Stimulated activated CD4-positive, alpha-beta T cell treated with anti-CD3 and anti-CD28 coated beads, Interleukin-1b, Interleukin-23, amount 100 ng/mL, for 1 hour (primary cell): ENCODE measurements at regions not wholly inside any gene's neighbourhood (a gene's known extent, or its start where the extent isn't known, plus 50 kb on each side); places are given as distances from the start of the nearest gene placed in this dataset.

ENCODE experiments used
- DNase-seq, 2 donors: peaks; one replicate each; pipeline ENCODE4 v3.0.0-alpha.2; 2020; ENCODE audit warnings: low read depth in 2 of 2

DNA sequence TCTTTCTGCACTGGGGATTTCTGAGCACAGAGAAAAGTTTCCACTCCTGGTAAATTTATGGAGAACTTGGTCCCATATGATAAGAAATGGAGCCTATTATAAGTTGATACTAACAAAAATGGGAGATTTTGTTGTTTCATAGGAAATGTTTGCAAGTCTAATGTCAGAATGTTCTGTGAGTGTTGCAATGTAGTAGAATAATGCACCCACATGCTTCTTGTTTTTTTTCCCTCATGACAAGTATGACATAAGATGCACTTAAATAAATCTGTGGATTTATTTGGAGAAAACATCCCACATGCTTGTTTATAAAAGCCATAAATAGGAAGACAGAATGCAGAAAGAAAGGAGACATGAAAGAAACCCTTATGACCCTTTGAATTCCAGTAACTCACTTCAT, 50.8 kb upstream of the KCNJ6 start:
- no peak for DNase-seq

DNA sequence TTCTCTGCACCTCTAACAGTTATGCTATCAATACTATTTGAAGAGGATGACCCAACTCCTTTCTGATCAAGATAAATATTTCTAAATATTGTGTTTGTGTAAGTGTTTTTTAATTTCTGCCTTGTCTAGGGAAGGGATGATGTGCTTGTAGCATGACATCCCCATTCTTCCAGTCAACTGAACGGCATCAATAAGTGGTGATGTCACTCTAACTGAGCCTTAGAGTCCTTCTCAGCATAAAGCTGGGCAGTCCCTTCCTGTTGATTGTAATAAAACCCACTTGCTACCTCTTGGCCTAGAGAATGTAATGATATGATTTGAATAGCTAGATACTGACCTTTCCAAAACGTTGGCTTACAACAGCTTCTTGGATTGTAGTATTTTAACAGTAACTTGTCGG, 52.5 kb upstream of the KCNJ6 start:
- DNase-seq: no peak

DNA sequence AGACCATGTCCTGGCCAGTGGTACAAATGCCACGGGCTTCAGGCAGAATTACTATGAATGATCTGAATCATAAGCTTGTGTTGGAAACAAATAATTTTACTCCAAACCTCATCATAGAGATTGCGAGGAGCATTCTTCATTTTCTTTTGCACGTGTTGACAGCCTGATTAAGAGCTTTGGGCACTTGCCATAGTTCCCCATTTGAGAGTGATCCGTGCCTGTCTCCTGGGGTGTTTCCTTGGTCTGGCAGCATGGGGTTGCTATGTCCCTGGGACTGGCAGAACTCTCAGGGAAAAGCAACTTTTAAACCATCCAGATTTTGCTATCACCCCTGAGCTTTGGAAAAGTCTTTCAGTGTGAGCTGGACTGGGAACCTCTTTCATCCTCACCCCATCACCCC, 54.3 kb upstream of the KCNJ6 start:
- DNase-seq: no peak

DNA sequence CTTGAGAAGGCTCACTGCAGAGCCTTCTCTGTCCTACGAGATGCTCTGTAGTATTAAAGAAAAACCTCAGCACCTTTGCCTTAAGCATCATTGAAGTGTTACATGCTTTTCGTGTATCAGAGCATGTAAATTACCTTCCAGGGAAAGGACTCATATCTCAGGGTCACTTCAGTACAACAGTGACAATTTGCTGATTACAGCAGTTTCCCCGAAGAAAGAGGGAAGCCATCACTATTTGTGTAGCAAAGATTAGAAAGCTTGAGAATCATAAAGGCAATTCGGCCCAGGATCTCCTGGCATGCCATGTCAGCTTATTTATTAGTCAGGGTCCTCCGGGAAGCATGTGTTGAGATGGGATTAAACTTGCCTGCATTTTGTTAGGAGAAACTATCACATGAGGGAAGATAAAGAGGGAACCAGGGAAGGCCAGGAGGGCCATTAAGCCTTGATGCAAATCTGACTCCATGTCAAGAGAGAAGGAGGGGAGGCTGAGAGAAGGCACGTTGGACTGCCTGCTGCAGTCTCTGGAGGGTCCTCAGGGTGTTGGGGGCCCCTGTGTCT, 55.2 kb upstream of the KCNJ6 start:
- no peak for DNase-seq

DNA sequence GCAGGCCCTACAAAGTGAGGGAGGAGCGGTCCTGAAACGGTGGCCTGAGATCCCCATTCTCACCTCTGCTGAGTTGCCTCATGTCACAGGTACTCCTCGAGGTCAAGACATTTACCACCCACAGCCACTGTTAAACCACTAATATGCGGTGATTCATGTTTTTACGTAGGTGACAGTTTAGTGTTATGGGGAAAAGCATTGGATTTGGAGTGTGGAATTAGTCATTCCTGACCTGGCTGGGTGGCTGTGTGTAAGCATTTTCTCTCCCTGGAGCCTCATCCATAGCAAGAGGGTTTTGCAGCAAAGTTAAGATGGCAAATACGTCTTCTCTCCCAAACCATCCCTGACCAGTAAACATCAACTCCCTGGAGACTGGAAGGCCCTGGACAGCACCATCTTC, 57.8 kb upstream of the KCNJ6 start:
- DNase-seq: no peak

DNA sequence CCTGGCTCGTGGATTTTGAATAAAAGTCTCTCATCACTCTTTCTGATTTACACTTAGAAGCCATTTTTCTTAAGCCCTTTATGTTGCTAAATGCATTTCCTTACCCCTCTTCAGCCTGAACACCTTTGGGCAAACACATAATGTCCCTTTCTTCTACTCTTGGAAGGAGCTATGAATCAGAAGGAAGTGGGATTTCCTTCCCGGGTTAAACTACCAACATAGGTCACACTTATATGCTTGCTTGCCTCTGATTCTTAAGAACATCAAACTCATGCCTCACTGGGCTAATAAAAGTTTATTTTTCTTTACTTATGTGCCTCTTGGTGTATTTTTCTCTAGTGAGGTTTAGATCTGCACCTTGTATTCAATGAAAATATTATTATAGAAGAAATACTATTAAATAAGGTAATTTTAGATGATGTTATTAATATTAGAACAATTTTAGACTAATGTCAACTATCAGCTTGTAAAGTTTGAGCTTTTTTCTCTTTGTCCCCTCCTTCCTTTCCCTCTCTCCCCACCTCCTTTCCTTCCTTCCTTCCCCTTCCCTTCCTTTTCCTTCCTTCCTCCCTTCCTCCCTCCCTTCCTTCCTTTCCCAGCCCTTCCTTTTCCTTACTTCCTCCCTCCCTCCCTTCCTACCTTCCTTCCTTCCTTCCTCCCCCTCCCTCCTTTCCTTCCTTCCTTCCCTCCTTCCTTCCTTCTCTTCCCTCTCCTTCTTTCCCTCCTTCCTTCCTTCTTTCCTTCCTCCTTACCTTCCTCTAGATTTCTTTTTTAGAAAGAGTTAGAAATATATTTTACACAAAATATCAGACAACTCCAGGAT, 66.5 kb upstream of the KCNJ6 start:
- DNase-seq: no peak

DNA sequence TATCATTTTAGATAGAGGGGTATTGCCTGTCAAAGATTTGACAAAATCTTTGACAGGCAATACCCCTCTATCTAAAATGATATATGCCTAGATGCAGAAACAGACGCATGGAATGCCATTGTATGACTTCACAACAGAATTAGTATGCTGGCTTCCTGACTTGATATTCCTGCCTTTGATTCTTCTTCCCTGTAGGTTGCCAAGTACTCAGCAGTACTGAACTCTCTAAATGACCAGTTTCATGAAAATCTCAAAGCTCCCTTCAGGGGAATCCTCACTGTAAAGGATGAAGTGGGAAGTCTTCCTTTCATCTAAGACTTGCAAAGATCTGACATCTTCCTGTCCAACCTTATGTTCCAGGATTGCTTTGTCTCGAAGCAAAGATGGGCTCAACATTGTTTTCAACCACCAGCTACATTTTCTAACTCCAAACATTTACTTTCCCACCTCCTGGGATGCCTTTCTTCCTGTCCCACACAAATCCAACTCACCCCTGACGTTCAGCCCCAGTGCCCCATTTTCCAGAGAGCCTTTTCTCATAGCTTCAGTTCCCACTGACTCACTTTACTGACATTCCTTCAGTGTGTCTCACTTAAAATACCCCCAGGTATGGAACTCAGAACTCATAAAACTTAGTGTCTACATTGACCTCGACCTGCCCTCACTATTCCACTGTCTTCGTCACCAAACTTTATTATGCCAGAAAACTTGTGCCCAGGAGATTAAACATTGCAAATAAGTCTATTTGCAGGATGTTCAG, 67.3 kb upstream of the KCNJ6 start:
- DNase-seq: no peak

DNA sequence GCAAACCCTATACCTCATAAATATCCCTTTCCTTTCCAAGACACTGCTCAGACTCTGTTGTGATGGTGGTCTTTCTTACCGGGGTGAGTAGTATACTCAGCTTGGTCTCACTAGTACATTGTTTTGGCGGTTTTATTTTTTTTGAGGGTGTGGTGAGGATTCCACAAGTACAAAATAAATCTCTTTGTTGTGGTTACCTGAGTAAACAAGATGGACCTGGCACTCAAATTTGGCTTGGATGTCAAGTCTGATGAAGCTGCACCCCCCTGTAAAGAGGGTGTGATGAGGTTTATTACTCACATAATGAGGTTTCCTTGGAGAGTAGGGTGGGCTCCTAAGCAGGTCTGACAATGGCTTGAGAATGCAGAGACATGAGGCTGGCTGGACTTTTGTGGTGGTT, 68.2 kb upstream of the KCNJ6 start:
- no peak for DNase-seq

DNA sequence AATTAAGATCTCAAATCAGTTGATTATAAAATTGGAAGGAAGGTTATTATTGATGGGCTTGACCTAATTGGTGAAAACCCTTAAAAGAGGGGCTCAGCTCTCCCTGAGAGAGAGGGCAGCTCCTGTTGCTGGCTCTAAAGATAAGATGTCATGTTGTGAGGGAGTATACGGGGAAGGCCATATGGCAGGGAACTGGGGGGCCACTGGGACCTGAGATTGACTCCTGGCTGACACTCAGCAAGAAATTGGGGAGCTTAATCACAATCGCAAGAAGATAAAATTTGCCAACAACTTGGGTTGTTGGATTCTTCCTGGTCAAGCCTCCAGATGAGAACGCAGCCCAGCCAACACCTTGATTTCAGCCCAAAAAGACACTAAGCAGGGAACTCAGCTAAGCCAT, 69.7 kb upstream of the KCNJ6 start:
- no peak for DNase-seq

DNA sequence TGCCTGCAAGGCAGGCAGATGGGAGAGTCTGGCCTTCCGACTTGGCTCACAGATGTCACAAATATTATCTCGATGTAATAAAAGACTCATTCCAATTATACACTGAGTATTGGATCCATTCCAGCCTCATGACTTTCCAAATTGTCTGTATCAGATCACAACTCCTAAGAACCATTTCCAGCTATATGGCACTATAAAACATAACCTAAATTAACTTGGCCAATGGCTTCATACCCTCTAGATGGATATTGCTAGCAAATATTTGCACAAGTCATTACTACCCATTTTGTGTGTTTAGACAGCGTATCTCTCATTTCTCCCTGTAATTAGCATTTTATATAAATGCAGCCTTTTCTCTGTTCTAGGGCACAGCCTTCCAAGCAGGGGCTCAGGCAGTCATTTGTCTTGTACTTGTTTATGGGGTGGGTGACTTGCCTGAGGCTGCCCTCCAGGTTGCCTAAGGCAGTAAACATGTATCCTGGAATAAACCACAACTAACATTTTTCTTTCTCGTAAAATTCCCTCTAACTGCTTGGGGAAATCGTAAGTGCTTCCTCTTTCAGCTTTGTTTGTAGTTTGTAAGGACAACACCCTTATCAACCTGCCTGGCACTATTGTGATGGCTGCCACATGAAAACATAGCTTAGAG, 70.6 kb upstream of the KCNJ6 start:
- no peak for DNase-seq

DNA sequence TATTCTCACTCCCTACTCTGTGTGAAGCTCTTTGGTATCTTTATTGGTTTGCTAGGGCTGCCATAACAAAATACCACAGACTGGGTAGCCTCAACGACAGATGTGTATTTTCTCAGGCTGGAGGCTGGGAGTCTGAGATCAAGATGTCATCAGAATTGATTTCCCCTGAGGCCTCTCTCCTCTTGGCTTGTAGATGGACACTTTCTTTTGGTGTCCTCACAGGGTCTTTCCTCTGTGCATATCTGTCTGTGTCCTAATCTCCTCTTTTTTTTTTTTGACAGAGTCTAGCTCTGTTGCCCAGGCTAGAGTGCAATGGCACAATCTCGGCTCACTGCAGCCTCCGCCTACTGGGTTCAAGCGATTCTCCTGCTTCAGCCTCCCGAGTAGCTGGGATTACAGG, 71.4 kb upstream of the KCNJ6 start:
- DNase-seq: no peak

DNA sequence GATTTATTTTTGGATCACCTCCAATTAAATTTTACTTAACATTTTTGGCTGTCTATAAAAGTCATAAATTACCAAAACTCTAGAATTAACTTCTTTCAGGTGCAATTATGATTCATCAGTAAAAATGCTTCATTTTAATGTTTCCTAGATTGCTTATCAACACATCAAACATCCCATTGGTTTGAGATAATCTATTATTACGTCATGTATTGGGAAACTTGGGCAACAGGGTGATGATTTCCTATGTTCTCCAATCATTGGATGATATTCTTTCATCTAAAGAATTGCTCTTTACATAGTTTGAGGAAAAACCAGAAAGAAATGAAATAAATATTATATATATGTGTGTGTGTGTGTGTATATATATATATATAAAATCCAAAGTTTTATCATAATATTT, 76.8 kb upstream of the KCNJ6 start:
- no peak for DNase-seq

DNA sequence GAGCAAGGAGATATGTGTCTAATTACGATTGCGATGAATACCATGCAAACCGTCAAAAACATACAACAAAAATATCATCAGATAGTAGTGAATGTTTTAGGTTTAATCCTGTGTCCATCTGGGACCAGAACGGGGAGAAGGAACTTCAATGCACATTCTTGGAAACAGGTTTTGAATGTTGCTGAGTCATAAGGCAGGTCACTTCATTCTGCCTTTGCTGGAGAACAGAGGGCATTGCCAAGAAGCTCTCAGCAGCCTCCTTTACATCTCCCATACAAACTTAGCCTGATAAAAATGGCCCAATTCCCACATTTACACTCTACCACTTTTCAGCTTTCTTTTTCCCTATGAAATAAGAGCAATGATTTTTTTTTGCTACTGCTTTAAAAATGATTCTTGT, 78.0 kb upstream of the KCNJ6 start:
- no peak for DNase-seq

DNA sequence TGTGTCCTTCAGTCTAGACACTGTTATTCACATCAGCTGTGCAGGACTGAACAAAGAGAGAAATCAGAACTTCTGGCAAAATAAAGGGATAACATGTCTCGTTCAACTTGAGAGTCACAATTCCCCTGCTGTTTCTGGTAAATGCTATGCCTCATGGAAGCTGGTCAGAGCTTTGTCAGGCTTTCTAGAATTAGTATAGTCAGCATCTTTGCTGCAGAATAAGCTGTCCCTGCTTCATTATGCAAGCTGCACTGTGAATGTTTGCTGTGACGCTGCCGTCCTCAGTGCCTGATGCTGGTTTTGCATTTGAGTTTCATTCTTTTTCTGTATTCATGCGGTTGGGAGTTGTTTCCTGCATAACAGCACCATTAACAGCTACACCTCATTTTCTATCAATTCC, 96.4 kb upstream of the KCNJ6 start:
- no peak for DNase-seq

DNA sequence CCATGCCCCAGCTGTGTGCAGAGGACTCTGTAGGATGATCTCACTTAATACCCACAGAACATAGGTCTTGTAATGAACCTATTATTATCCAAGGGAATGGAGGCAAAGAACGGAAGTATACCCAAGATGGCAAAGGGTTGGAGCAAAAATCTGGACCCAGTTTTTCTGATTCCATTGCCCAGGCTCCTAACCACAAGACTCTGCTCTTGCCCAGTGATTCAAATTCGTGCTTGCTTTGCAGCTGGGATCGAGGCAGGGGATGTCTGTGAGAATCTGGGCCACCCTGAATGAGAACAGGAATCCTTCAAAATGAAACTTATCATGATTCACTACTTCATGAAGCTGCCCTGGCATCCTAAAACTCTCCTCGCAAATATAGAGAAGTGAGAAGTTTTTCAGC, 97.5 kb upstream of the KCNJ6 start:
- DNase-seq: no peak

DNA sequence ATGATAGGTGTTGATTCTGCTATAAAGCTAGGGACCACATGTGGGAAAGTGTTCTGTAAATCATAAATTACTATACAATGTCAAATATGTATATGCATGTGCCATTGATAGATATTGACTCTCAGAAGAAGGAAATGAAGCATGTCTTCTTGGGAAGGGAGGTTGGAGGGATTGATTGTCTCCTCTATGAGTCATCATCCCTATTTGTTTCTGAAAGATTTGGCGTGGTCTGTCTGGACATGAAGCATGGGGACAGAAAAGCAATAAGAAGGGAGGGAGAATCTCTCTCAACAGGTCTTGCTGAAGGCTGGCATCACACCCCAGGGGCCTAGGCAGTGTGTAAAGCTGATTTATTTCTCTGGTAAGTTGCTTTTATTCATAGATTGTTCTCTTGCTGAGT, 98.0 kb upstream of the KCNJ6 start:
- no peak for DNase-seq

DNA sequence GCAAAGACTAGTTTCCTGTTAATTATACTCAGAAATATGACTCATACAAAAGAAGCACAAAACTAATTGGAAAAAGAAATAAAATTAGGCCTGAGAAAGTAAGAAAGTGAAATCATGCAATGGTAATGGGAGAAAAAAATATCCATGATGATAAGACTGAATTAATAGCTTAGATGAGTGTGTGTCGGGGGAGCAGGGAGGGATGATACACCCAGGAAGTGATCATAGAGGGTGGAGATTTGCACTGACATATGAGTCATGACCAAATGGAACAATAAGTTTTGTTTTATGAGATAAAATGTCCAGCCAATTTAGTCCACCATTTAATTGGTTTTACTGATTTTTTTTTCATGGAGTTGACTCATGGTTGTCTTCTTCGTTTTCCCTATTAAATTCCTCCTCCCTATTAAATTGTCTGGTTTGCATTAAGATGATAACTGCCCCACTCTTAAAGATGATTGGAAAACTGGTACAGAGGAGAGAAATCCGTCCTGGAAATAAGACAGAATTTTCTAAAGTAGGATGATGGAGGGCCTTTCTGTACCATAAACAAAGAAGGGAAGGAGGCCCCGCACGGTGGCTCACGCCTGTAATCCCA, 111.7 kb upstream of the KCNJ6 start:
- DNase-seq: no peak

DNA sequence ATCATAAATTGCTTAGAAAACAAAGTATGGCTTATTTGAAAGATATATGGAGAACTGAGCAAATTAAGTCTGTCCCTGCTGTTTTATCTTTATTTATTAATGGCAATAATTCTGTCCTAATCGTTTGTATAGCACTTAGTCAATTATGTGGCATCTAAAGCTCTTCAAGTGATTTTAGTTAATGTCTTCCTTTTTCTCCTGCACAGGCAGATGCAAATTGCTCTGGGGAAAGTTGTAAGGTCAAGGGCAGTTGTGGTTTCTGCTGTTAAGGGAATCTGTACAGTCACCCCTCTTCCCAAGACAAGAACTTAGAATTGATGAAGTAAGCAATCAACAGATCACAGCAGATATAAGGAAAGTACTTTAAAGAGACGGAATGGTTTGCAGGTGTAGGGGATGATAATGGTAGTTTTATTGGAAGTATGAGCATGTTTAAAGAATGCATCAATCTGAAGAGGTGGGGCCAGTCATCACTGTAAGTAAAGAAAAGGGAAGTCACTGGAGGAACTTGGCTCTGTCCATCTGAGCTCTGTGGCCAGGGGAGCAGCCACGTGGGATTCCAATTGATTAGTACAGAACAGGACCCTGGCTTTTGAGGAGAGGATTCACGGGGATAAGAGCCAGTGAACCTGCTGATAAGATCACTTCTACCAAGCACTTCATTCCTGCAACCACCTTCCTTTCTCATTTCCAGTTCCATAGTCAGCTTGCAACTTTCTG, 116.0 kb upstream of the KCNJ6 start:
- no peak for DNase-seq

DNA sequence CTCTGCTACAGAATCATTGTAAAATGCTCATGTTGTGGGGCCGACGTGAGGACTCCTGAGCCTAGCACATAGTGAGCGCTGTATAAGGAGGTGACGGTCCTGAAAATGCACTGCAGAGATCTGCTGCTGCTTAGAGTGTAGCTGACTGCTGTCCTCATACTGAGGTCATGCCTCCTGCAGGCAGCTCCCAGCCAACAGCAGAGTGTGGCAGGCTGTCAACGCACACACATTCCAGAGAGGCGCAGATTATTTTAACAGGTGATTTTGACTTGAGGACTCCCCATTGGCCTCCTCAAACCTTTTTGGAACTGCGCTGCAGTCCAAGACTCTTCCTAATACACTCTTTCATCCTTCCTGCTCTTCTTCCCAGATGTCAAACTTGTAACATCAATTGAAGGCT, 119.8 kb upstream of the KCNJ6 start:
- DNase-seq: no peak

DNA sequence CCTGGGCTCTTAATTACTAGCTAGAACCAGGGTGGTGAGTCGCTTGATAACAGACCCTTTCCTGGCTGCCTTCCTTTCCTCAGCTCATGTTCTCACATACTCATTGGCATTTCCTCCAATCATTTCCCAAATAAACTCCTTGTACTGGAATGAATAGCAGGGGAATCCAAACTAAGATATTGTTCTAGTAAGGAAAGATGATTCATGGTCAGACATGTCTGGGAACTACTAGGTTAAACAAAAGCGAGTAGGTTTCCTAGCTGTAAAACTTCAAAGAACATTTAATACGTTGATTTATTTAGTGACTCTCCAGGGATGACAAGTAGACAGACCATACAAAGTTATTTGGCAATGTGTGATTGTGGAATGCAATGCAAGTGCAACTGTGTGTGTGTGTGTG, 121.2 kb upstream of the KCNJ6 start:
- DNase-seq: no peak

DNA sequence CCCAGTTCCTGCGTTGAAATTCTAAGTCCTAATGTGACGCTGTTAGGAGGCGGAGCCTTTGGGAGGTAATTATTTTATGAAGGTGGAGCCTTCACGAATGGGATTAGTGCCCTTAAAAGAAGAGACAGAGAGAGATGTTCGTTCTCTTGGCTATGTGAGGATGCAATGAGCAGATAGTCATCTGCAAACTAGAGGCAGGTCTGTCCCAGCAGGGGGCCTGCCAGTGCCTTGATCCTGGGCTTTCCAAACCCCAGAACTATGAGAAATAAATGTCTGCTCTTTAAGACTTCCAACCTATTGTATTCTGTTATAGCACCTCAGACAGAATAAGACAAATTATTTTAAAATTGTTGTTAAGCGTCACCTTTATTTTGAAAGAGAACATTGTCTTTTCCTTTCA, 123.1 kb upstream of the KCNJ6 start:
- DNase-seq: no peak

DNA sequence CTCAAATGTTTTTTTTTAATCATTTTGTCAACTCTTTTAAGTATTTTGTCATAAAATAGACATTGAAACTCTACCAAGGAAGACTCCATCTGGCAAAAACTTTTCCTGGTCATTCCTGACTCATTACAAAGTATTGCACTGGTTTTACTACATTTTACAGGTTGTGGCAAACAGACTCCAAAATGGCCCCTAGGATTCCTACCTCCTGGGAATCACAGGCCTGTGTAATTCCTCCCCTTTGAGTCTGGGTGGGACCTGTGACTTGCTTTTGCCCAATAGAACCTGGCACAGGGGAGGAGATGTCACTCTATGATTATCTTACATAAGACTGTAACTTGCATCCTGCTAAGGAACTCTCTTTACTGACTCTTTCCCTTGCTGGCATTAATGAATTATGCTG, 123.6 kb upstream of the KCNJ6 start:
- no peak for DNase-seq
